Astrocyte (in vitro differentiated cells and primary cell): ENCODE measurements at regions not wholly inside any gene's neighbourhood (a gene's known extent, or its start where the extent isn't known, plus 50 kb on each side); places are given as distances from the start of the nearest gene placed in this dataset.
"Not testable (repeated sequence)": the region's sequence is repeated elsewhere in the genome, so short reads cannot be mapped to it uniquely, and the experiment has no call there.

Source experiments
- CTCF ChIP-seq: IDR thresholded peaks from 2 replicates; pipeline ENCODE4 v1.5.1; 2011; ENCODE audit warnings: low read depth, mild to moderate bottlenecking, inconsistent platforms, low read length, moderate library complexity; ENCODE audit not compliant: insufficient read depth
- EZH2 ChIP-seq: IDR thresholded peaks from 2 replicates; pipeline ENCODE4 v1.6.1; 2012; ENCODE audit warnings: mild to moderate bottlenecking, low read length, inconsistent platforms; ENCODE audit not compliant: insufficient read depth

- not testable (repeated sequence) for TF ChIP-seq CTCF, EZH2
Observed at GRCh38 chr22:11028180-11028579, 4499.8 kb upstream of the OR11H1 start.
